KBM-7 (cell line): ENCODE measurements at regions not wholly inside any gene's neighbourhood (a gene's known extent, or its start where the extent isn't known, plus 50 kb on each side); places are given as distances from the start of the nearest gene placed in this dataset.
"Not testable (repeated sequence)": the region's sequence is repeated elsewhere in the genome, so short reads cannot be mapped to it uniquely, and the experiment has no call there.

Experiments
- DNase-seq: peaks from one replicate; pipeline ENCODE4 v3.0.0-alpha.2; 2015
- in situ Hi-C: fragments of 300-500 bp; cut with MboI; formaldehyde crosslinking; loops from 2 replicates; pipeline ENCODE4 v1.14.3; 2020; ENCODE audit warnings: low sequenced_read_pairs, low pct_unique_long_range_greater_than_20kb, mixed read lengths

DNA sequence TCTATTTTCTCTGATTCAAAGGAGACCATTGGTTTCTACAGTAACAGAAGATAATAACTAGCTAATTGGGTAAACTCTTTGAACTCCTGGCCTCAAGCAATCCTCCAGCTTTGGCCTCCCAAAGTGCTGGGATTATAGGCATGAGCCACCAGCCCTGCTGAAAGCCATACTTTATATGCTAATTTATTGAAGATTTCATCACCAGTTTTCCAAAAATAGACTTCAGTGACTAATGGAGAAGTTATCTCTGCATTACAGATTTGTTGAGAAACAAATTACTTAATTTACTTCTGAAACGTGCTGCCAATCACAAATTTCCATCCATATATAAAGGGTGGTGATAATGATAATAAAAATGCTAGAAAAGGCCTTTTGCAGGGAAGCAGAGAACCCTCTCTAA lies 1758.1 kb upstream of the SEL1L start:
- no peak for DNase-seq
- in situ Hi-C loops = no loop called here

DNA sequence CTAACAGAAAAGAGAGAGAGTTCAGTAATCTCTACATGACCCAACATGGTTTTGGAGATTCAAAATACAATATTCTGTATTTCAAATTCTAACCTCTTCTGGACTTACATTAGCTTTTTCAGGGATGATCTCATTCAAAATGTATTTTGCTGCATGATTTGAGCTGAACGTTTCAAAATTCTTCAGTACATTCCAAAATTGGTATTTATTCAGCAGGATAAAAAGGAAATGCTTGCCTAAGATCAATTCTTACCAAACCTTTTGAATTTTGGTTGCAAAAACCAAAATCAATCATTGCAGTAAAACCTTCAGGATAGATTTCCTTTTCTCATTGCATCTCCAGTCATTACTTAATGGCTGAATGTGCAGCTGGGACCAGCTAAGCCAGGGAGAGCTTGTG lies 1761.3 kb upstream of the SEL1L start:
- no peak for DNase-seq
- in situ Hi-C loops = no loop called here

DNA sequence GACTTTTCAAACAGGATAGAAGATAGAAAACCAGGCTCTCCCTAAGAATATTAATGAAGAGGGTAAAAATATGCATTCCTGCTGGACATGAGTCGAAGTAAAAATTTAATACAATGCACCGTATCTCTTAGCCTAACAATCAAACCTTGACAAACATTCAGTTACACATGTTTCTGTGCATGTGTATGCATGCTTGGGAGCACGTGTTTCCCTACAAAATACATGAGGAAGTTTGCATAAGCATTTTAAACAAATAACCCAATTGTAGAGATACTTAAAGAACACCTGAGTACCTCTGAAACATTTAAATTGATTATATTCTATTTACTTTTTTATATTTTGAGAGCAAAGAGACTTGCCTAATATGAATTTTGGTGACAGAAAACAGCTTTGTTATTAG lies 1763.7 kb upstream of the SEL1L start:
- no peak for DNase-seq
- in situ Hi-C loops = no loop called here

DNA sequence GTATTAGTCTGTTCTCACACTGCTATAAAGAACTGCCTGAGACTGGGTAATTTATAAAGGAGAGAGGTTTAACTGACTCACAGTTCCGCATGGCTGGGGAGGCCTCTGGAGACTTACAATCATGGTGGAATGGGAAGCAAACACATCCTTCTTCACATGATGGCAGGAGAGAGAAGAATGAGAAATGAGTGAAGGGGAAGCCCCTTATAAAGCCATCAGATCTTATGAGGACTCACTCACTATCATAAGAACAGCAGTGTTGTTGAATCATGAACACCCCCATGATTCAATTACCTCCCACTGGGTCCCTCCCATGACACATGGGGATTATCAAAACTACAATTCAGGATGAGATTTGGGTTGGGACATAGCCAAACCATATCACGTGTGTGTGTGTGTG lies 1764.4 kb upstream of the SEL1L start:
- in situ Hi-C loops, DNase-seq: not testable (repeated sequence)

DNA sequence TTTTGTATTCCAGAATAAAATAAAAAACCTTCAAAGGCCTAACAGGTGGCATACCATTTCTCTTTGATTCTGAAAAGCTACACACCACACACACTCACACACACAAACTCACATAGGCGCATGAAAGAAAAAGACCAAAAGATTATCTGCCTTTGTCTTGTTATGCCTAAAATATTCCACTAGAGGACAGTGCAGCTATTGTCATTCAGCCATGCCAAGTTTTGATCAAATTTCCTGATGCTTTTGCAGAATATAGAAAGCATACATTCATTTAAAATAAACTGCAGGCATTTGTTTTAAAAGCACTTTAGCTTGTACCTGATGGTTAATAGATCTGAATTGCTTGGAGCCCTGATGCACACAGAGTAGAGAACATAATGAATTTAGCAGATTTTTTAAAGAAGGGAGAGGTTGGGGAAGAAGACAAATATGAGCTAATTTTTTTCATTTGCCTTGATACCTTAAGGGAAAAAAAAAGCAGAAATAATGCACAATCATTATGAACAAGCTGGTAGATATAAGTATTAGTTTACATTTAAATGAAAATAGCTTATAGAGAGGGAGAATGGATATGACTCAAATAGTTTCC lies 1766.9 kb upstream of the SEL1L start:
- peak; percentile 32 for DNase-seq
- in situ Hi-C loops = no loop called here

DNA sequence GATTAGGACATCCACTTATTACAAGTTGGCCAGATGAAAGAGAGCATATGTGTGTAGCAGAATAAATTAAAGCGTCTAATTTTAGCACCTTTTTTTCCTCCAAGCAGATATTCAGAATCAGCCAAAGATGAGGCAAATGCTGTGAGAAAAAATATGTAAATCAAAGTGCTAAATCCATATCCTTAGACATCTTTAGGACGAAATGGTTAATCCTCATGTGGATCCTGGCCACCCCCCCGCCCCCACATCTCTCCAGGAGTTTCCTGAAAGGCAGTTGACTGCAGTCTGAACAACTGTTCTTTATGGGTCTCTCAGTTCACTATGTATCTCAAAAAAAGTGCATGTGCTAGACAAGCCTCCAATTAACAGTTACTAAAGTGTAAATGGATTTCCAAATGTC lies 1768.1 kb upstream of the SEL1L start:
- no peak for DNase-seq
- in situ Hi-C loops = no loop called here

DNA sequence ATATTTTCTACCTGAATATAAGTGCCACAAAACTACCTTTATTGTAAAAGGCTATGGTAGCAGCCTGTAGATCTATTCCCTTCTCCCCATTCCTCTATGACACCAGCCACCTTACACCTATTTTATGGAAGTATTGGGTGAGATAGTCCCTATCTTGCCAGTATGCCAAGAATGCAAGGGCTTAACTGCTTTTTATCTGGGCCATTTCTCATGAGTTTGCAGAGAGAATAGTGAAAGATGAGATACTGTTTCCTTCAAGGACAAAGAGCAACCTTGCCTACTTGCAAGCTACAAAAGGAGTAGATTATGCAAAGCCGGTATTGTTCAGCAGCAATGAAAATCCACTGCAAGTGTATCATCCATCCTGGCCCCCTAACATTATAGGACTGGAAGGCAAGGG lies 1775.6 kb upstream of the SEL1L start:
- in situ Hi-C loops = no loop called here
- DNase-seq = no peak

DNA sequence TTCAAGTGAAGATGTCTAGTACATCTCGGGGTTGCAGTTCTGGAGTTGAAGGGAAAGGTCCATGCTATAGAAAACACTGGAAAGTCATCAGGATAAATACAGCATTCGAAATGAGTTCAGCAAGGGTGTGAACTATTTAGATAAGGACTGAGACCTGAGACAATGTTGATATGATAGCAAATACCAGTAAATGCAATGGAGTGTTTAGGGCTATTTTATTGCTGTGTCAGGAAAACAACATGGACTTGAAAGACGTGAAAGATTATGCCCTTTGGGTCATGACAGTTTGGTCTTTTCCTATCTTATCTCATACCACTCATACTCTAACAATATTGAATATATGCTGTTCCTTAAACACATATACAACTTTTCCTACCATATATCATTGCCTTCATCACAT lies 1776.2 kb upstream of the SEL1L start:
- in situ Hi-C loops = no loop called here
- DNase-seq = no peak

DNA sequence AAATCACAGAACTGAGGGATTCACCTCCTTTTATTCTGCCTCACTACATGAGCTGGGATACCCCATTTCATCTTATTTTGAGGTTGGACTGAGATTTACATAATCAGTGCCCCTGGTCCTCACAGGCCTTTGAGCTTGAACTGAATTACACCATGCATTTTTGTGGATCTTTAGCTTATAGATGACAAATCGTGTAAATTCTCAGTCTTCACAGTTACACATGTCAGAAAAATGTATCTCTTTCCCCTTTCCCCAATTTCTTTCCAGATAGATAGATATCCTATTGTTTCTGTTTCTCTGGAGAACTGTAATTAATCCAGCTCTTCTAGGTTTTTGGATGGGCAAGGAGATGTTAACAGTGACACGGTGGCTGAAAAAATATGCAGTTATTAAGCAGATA lies 1778.9 kb upstream of the SEL1L start:
- in situ Hi-C loops = no loop called here
- no peak for DNase-seq

DNA sequence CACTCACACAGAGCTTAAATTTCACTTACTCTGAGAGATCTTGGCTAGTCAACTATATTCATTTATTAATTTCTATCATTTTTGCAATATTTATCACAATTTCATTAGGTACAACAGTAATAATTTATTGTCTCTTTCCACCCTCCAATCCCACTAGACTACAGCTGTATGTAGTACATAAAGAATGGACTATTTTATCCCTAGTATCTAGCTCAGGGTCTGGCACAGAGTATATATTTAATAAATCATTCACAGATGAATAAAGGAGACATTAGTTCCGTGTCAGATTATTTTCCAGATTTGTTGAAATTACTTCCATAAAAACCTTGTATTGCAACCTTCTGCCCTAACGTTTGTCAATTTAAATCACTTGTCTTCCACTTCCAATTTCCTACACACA lies 1781.1 kb upstream of the SEL1L start:
- DNase-seq = no peak
- in situ Hi-C loops = no loop called here

DNA sequence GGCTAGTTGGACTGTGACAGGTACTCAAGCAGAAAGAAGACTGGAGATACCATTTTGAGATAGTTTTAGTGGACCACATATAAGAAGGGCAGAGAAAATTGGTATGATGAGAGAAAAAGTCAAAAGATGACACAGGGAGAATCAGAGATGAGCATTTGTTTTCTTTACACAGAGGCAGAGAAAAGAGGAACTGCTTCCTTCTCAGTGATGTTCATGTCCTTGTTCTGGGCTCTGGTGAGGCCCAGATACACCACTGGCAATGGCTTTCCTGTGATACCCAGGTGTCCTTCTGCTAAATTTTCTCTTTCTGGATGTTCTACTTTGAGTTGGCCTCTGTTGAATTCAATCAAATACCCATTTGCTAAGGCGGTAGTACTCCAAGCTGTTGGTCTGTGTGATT lies 1782.7 kb upstream of the SEL1L start:
- DNase-seq = no peak
- in situ Hi-C loops = no loop called here

DNA sequence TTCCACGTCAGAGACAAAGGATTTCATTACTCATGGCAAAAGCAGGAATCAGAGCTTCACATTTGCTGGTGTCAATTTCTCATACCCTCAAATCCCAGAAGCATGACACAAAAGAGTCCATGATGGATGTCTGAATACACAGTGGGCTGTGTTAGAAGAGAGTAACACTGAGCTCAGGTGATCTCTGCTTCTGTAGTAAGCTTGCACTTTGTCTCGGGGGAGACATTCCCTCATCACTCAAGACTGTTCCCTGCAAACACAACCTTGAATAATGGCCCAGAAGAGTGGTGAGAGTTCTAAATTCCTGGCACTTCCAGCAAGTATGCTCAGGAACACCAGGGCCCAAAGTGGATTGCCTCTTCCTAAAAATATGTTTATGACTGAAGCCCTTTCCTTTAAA lies 1787.2 kb upstream of the SEL1L start:
- DNase-seq = no peak
- in situ Hi-C loops = no loop called here

DNA sequence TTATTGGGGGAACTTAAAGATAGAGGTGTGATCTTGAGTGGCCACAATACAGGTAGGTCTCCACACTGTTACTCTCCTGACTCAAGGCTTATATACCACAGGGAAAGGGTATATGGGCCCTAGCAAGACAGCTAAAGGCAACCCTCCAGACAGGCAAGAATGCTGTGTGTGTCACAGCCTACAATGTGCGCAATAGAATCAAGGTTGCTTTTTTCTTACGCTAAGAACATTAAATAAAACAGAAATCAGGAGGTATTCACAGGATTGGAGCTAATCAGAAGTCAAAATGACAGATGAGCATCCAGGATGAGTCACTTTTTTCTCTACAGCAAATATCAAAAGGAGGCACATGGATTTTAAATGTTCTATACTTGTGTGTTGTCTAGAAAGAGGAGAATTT lies 1797.9 kb upstream of the SEL1L start:
- in situ Hi-C loops = no loop called here
- DNase-seq = no peak

DNA sequence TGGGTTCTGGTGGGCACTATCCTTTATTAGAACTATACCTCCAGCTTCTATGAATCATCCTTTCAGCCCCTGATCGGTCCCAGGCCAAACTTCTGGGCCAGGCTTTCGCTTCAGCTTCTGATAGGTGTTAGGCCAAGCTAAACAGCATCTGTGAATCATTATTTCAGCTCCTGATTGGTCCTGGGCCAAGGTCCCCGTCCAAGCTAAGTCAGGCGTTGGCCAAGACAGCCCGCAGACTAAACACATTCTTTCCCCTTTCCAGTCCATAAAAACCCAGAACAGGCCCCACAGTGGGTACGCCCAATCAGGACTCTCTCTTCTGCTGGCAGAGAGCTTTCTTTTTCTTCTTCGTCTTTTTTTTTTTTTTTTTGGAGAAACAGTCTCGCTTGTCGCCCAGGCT lies 1808.9 kb upstream of the SEL1L start:
- in situ Hi-C loops = no loop called here
- DNase-seq = no peak

DNA sequence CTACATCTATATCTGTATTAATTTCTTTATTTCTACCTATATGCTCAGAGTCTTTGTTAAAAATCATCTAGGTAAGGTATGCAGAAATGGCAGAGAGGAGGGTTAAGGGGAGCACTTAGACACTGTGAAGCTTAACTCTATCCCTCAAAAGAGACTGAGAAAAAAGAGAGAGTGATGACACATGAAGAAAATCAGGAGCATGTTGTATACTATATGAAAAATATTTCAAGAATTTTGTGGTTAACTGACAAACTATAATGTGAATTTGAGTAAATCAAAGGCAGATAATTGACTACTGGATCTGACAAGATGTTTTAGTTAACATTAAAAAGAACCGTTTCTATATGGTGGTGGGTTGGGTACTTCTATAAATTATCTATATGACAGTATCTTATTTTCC lies 1814.2 kb upstream of the SEL1L start:
- in situ Hi-C loops = no loop called here
- no peak for DNase-seq

DNA sequence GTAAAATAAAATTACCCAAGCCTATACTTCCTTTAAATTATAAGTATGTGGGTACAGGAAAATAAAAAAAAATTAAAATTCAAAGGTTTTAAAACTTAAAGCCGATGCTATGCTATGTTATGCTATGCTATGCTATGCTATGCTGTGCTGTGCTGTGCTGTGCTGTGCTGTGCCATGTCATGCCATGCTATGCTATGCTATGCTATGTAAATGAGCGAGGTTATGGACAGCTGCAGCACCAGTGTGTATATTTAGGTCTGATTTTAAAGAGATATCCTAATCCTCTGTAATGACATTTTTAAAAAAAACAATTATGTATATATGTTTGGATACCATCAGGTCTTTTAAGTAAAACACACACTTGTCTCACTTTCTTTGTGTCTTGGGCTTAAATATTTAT lies 1822.0 kb upstream of the SEL1L start:
- no peak for DNase-seq
- in situ Hi-C loops = no loop called here

DNA sequence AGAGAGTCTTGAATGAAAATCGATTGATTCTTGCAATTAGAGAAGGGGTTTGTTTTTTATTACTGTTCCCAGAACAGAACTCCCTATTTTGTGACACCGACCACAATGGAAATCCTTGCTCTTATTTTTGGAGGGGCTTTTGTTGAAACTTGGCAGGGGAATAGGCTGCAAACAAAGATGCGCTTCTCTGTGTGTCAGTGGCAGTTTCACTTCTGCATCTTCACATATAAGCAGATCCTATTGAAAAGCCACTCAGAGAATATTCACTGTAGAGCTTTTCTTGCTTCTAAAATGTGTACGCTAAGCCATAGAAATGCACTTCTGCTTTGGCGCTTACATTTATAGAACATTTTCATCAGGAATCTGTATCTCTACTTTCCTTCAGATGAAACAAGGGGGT lies 1822.4 kb upstream of the SEL1L start:
- in situ Hi-C loops = no loop called here
- DNase-seq = no peak

DNA sequence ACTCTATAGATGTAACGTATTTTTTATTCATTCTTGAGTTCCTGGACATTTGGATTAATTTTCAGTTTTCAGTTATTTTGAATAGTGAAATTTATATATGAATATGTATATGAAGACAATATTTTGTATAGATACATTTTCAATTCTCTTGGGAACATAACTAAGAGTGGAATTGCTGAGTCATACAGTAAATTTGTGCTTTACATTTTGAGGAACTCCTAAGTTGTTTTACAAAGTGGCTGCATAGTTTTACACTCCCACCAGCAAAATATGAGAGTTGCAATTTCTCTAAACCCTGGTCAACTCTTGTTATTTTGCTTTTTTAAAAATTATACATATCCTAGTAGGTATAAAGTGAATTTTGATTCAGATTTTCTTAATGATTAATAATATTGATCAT lies 1838.6 kb upstream of the SEL1L start:
- DNase-seq = no peak
- in situ Hi-C loops = no loop called here

DNA sequence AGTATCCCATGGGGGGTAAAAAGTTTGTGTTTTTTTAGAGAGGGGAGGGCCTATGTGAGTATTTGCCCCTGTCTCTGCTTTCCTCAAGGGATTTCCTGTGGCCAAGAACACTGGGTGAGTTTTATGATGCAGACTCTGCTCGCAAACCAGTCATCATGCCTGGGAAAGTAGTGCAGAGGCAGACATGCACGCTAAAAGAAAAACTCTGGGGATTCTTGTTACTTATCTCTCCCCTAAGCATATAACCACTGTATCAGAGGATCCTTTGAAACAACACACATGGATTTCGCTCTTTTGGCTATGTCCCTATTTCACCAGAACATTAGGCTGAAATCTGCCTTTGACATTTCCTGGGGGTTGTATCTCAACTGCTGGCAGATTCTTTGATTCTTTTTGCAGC lies 1845.8 kb upstream of the SEL1L start:
- in situ Hi-C loops = no loop called here
- no peak for DNase-seq

DNA sequence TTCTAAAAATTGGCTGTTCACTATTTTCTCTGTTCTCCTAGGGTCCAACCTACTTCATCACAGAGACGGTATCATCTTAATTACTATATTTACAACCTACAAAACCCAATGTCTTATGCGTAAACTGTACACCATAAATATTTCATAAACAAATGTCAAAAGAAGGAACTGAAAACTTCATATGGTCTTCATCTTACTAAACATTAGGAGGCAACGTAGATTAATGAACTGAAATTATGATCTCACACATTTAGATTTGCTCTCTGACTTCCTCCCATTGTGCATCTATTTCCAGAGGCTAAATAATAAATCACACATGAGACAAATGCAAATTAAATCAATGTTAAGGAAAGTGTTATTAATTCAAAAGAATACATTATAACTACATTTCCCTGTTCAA lies 1850.6 kb upstream of the SEL1L start:
- no peak for DNase-seq
- in situ Hi-C loops = no loop called here

DNA sequence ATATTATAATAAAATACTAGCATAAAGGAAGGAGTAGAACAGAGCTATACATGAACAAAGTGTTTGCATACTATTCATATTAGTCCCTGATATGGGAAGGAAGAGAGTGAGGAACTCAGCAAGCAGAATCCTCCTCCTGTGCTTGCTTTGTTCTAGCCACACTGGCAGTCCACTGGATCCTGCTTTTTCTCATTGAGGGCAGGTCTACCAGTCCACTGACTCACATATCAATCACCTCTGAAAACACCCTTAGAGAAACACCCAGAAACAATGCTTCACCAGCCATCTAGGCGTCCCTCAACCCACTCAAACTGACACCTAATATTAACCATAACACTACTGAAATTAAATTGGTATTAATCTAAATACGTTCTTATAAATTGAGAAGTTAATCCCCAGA lies 1861.7 kb upstream of the SEL1L start:
- no peak for DNase-seq
- in situ Hi-C loops = no loop called here

DNA sequence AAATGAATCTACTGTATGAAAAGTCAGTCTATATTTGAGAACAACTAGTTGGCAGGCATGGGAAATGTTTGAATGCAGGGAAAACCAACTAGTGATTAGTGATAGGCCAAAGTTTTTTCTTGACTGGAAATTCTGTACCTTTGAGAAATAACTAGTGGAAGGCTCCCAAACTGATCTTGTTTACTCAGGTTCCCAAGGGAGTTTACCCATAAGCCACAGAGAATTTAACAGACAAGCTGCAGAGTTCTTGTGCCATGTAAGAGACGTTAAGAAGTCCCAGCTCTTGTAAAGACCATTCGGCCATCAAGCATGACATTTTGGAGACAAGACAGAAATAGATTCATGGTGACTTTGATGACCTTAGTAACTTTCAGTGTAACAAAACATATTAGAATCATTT lies 1882.8 kb upstream of the SEL1L start:
- in situ Hi-C loops = no loop called here

More for the DNA sequence above, 1882.8 kb upstream of the SEL1L start:
- DNase-seq = no peak
